ENCODE measurements at regions not wholly inside any gene's neighbourhood (a gene's known extent, or its start where the extent isn't known, plus 50 kb on each side); places are given as distances from the start of the nearest gene placed in this dataset.

GRCh38 chr21:14607262-14607661 is 61.1 kb upstream of the SAMSN1 start:
- no peak for DNase-seq

- DNase-seq: peak; percentile 59
Observed at GRCh38 chr21:14603202-14603601, 57.1 kb upstream of the SAMSN1 start.

GRCh38 chr21:14602382-14602958 is 56.4 kb upstream of the SAMSN1 start:
- DNase-seq: no peak

GRCh38 chr21:14600569-14601297 is 54.6 kb upstream of the SAMSN1 start:
- no peak for DNase-seq

GRCh38 chr21:14598065-14598464 is 52.0 kb upstream of the SAMSN1 start:
- no peak for DNase-seq

Measured in fibroblast of skin of right quadriceps (primary cell).